ENCODE measurements at regions not wholly inside any gene's neighbourhood (a gene's known extent, or its start where the extent isn't known, plus 50 kb on each side); places are given as distances from the start of the nearest gene placed in this dataset.

DNA sequence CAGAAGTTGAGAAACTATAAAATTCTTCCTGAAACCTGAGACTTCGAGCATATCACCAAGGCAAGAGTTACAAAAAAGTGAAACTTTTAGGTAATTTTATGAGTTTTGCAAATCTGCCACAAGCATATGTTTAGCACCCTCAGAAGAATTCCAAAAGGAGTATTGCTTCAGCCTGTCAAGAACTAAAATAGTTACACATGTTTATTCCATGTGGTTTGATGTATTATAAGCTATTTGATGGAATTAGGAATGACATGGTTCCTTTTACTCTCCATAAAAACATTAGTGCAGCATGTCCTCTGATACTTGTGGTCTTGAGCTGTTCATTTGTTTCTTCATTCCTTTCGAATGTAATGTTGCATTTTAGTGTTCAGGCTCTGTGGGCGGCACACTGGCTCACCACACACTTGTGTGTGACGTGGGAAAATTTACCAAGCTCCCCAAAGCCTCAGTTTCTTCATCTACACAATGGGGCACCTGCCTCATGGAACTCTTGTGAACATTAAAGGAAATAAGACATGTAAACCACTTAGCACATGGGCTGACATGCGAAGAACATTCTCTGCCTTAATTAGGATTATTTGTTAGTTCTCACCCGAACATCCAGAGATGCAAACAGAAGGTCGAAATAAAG lies 204.2 kb upstream of the FOXF1 start:
- no peak for DNase-seq

- DNase-seq = no peak
Measured at GRCh38 chr16:86306811-86307513, 203.4 kb upstream of the FOXF1 start.

DNA sequence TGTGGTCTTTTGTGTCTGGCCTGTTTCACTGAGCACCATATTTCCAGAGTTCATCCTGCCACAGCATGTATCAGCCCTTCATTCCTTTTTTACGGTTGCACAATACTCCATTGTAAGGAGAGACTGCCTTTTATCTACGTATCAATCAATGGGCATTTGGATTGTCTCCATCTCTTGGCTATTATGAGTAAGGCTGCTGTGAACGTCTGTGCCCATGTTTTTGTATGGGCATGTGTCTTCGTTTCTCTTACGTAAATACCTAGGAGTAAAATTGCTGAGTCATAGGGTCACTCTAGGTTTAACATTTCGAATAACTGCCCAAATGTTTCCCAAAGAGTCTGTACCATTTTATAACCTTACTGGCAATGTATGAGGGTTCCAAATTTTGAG lies 202.8 kb upstream of the FOXF1 start:
- DNase-seq = no peak

DNA sequence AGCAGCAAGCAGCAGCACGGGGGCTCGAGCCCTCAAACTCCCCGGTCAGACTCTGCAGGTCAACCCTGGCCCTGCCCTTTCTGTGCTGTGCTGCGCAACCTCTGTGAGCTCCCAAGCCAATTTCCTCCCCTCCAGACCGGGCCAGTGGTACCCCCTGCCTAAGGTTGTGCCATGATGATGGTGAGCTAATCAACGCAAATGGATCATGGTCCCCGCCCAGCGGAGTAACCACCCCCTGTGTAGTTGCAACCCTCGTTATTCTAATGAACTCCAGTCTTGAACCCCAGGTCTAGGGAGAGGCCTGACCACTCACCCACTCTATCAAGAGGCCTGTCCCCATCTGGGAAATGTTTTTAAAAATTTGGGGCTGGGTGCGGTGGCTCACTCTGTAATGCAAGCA lies 201.8 kb upstream of the FOXF1 start:
- DNase-seq = no peak

- no peak for DNase-seq
Measured at GRCh38 chr16:86313631-86314030, 196.7 kb upstream of the FOXF1 start.

DNA sequence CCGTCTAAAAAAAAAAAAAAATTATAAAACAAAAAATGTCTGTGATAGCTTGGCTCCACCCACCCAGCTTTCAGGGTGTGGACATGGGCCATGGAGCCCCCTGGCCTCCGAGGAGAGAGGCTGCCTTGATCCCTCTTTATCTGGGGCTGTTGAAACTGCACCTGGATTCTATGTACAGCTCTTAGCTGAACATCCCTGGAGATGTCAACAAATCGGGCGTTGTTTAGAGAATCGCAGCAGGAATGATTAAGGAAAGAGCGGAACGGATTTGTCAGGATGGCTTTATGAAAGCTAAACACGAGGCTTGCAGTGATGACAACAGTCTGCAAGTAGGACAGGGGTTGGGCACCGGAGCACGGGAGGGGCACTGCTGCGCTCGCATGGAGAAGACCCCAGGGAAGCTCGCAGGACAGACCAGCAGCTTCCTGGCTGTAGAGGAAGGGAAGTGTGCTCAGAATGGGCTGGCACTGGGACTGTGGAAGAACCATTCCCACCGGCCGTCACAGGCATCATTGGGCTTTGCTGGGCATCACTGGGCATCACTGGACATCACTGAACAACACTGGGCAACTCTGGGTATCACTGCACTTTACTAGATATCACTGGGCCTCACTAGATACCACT lies 195.8 kb upstream of the FOXF1 start:
- no peak for DNase-seq

DNA sequence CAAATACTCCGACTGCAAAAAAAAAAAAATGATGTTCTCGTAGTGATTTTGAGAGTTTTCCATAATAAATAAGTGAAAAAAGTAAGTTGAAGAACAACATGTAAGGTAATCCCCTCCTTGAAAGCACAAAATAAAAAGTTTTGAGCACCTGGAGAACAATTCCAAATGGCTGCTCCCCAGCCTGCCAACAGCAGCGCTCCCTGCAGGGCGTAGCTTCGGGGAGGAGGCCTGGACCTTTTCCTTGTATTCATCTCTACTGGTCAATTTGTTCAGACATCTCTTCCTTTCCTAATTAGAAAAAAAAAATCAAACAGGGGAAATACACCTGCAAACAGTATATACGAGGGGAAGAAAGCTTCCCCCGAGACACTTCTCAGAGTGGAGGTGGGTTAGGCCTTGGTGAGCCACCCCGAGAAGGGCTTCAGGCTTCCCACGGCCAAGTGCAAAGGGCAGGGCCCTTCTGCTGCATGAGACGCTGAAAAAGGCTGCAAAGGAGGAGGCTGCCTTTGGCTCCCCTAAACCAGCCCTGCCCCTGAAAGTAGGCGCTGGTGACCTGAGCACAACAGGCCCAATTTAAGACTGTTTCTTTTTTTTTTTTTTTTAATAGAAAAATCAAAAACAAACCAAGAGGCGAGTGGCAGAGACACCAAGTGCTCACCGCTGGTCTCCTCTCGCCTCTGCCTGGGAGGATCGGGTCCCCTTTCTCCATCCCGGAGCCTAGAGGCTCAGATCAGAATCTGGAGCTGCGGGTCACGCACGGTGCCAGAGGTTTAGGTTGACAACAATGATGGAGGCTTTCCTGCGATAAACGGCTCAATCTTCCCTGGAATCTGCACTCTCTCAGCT lies 193.1 kb upstream of the FOXF1 start:
- no peak for DNase-seq

GRCh38 chr16:86317813-86318650 lies 192.3 kb upstream of the FOXF1 start:
- peak in 1 of 2 experiments; percentile 4 for DNase-seq

- no peak for DNase-seq
Measured at GRCh38 chr16:86319585-86320236, 190.6 kb upstream of the FOXF1 start.

GRCh38 chr16:86320237-86320595 lies 190.1 kb upstream of the FOXF1 start:
- no peak for DNase-seq

GRCh38 chr16:86321491-86321890 lies 188.8 kb upstream of the FOXF1 start:
- no peak for DNase-seq

- no peak for DNase-seq
Measured at GRCh38 chr16:86322283-86322682, 188.0 kb upstream of the FOXF1 start.

DNA sequence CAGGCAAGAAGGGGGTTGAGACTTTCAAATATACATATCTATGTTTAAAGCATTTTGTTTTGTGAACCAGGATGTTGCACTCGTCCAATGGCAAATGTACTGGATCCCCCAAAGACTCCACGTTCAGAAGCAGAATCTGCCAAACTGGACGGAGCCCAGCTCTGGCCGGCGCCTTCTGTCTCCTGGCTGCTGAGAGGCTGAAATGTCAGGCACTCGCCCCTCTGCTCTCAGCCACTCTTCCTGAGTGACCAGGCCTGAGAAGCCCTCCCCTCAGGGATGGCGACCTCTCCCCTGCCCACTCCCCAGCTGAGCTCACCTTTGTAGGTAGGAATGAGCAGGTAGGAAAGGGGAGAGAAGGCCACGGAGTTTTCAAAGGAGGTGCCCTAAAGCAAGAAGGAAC lies 187.5 kb upstream of the FOXF1 start:
- DNase-seq = no peak

GRCh38 chr16:86324320-86324719 lies 186.0 kb upstream of the FOXF1 start:
- DNase-seq = no peak

GRCh38 chr16:86325360-86325759 lies 185.0 kb upstream of the FOXF1 start:
- DNase-seq = no peak

DNA sequence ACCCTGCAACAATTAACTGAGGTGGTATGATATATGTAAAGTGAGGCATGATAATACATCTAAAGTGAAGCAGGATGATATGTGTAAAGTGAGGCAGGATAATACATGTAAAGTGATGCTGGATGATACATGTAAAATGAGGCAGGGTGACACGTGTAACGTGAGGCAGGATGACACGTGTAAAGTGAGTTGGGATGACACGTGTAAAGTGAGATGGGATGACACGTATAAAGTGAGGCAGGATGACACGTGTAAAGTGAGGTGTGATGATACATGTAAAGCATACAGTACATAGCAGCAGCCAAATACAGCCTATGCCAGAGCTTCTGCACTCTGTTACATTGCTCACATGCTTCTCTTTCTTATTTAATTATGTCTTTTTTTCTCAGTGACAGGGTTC lies 184.4 kb upstream of the FOXF1 start:
- DNase-seq = no peak

- no peak for DNase-seq
Measured at GRCh38 chr16:86327321-86327720, 183.0 kb upstream of the FOXF1 start.

DNA sequence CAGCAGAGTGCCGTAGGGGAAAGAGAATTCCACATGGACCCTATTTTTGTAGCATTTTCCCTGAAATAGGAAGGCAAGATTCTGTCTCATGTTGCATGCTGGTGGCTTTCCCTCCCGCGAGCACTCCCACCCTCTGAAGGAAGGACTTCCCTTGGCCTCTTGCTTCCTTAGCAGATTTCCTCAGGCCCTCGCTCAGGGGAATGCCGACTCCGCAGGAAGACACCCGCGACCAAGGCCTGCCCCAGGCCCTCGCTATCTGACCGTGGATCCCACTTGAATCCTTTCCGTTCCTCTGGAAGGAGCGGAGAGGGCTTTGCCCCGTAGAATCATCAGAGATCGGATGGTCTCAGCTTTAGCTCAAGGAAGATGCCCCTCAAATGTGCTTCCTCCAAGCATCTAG lies 179.4 kb upstream of the FOXF1 start:
- no peak for DNase-seq

GRCh38 chr16:86334079-86334635 lies 176.2 kb upstream of the FOXF1 start:
- no peak for DNase-seq

DNA sequence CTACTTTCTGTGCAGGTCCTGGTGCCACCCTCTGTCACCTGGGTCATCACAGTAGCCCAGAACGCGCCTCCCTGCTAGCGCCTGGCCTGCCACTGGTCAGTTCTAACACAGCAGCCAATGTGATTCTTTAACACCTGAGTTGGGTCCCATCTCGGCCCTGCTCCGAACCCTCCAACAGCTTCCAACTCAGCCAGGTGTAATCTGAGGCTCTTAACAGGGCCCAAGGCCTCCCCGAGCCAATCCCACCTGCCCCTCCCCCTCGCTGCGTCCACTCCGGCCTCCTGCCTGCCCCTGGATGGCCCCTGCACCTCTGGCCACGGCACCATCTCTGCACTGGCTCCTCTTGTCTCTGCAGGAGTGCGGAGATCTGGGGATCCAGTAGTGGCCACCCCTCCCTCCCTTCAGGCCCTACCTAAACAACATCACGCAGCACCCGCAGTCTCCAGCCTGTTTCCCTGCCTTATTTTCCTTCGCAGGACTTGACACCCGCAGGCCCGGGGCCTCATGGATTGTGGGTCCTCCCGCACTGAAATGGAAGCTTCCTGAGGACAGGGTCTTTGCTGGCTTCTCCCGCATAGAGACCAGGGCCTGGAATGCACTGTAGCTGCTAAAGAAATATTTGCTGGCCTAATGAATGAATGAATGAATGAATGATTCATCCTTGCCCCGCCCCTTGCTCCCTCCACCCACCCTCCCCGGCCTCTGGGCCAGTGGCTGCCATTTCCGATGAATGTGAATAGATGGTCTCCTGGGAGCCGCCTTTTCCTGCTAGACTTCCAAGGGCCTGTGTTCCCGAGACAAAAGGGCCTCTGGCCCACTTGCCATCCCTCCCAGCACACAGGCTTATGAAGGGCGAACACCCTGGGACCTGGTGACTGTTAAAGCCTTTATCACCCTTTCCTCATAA lies 174.8 kb upstream of the FOXF1 start:
- DNase-seq = no peak

- no peak for DNase-seq
Measured at GRCh38 chr16:86337138-86337537, 173.2 kb upstream of the FOXF1 start.

All from NCI-H526 (cell line).